ENCODE measurements at regions not wholly inside any gene's neighbourhood (a gene's known extent, or its start where the extent isn't known, plus 50 kb on each side); places are given as distances from the start of the nearest gene placed in this dataset.

DNA sequence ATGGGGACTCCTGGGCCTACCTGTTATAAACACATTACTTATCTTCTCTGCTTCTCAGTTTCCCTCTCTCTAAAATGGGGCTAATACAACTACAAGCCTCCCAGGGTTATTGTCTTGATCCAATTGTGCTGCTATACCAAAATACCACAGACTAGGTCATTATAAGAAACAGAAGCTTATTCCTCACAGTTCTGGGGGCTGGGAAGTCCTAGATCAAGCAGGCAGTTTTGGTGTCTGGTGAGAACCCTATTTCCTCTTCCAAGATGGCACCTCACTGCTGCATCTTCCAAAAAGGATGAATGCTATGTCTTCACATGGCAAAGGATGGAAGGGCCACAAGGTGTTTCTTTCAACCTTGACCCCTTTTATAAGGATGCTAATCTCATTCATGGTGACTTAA, 732.9 kb upstream of the TBX3 start:
- DNase-seq = no peak

DNA sequence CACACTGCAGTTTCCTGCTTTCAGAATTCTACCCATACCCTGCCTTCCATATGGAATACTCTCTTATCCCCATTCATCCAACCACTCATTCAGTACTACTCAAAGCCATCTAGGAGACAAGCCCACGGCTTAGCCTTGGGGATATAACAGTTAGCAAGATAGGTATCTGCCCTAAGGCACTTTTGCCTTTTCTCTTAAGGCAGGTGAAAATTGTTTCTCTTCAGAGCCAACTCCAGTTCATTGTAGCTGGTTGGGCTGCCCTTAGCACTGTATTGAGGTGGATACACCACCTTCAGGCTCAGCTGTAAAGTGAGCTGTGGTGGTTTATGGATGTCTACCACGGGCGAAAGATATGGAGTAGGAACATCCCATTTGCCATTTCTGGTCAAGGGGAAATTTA, 729.7 kb upstream of the TBX3 start:
- no peak for DNase-seq

DNA sequence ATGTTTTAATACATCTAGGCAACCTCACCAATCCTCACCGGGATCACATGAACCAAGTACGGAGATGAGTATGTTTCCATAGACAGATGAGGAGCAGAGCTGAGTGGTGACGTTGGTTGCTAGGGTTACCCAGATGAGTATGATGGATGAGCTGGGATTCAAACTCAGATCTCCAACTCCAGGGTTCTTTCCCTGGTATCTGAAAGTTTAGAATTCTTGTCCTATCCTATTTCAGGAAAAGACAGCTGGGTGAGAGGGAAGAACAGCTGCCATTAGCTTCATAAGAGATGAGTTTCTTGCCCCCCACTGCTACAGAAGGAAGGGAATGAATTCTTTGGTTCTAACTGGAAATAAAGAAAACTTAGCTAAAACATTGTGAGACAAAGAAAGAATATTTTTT, 728.9 kb upstream of the TBX3 start:
- no peak for DNase-seq

DNA sequence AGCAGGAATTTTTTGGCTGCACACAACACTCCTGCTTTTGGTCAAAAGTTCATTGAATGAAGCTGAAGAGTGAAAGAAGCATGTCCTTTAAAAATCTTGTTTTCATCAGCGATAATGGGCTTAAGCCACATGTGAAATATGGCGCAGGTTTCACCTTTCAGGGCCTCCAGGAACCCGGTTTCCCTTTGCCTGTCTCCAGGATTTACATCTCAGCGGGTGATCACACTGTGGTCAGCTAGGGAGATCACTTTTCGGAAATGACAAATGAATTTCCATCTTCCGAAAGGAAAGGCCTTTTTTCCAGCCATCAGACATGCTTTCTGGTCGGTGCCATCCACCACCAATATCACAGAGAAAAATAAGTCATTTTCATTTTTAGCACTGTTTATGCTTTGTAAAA, 727.1 kb upstream of the TBX3 start:
- no peak for DNase-seq

DNA sequence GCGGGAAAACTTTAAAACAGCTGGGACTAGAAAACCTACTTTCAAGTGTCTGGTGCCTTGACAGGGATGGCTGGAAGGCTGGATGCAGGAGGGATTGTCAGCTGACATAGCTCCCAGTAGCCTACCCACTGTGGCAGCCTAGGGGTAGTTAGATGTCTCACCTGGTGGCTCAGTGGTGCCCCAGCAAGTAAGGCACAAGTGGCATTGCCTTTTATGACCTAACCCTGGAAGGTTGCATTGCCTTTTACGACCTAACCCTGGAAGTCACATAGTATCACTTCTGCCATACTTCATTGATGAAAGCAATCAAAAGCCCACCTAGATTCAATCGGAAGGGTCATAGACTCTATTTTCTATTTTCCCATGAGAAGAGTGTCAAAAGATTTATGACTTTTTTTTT, 724.7 kb upstream of the TBX3 start:
- no peak for DNase-seq

DNA sequence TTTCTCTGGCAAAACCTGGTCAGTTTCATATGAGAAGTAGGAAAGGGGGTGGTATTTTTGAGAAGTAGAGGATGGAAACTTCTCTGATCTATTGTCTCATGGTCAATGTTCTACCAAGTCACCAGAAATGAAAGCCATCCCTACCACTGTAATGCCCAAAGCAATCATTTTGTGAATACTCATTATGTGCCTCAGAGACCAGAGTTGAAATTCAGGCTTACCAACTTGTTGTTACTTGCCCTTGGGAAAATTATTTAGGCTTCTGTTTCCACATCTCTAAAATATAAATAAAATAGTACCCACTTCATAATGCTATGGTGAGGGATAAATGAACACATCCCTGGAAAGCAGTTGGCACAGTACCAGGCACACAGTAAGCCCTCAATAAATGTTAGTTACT, 723.7 kb upstream of the TBX3 start:
- no peak for DNase-seq

DNA sequence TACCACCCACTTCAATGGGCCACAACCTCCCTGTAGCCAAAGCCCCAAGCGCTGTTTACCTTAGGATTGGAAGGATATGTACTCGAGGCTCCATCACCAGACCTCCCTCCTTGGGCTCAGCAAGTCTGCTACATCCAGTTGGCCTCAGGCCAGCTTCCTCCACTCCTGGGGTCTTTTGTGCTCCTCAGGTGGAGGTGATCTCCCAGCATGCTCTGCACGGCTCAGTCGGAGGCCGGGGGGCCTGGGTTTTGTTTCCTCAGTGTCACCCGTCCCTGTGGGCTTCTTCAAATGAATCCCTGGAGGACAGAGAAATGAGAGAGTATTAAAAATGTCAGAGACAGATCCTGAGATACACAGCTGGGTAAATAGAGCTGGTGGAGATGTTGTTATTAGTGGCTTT, 723.1 kb upstream of the TBX3 start:
- no peak for DNase-seq

DNA sequence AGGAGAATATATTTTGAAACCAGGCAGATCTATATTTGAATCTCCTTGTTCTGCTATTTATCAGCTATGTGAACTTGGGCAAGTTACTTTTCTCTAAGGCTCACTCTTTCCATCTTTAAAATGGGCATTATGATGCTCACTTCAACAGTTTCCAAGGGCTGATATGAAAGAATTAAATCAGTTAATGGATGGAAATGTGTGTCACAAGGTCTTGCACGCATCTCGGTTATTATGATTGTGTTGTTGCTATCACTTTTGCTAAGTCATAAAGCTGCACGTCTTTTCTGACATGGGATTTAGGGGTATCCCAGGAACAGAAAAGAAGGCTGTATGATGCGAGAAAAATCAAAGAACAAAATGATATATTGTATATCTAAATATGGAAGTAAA, 721.5 kb upstream of the TBX3 start:
- no peak for DNase-seq

DNA sequence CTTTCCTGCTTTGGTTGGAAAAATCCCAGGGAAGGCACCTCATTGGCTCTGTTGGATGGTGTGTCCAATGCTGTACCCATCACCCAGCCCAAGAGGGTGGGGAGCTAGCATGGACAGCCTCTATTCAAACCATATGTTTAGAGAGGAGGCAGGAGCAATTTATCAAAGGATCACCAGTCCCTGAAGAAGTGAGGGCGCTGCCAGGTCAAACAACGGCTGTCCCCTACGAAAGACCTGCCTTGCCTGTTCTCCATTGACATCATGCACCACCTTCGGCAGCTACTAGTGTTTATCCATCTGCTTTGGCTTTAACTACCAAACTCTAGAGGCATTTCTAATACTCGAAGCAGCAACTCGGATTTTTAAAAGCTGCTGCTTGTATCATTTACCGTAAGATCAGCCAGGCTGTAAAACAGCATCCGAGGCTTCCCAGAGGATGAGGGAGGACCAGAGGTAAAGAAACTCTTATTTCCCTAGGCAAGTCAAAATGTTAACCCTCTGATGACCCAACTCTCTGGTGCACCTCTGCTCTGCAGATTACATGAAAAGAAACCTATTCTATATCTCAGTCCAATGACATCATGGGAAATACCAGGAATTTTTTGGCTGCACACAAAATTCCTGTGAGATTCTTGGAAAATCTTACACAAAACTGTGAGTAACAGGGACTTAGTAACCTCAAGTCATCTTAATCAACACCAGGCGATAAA, 720.9 kb upstream of the TBX3 start:
- no peak for DNase-seq

DNA sequence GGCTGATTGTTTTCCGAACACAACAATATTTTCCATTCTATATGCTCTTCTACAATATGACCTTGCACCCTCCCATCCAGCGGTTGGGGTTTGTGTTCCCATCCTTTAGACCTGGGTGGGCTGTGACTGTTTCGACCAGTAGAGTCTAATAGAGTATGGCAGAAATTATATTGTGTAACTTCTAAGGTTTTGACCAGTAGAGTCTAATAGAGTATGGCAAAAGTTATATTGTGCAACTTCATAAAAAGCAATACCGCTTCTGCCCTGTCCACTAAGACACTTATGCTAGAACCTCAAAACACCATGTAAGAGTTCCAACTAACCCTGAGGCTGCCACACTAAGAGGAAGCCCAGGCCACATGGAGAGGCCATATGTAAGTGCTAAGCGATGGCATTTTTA, 719.7 kb upstream of the TBX3 start:
- DNase-seq = no peak

DNA sequence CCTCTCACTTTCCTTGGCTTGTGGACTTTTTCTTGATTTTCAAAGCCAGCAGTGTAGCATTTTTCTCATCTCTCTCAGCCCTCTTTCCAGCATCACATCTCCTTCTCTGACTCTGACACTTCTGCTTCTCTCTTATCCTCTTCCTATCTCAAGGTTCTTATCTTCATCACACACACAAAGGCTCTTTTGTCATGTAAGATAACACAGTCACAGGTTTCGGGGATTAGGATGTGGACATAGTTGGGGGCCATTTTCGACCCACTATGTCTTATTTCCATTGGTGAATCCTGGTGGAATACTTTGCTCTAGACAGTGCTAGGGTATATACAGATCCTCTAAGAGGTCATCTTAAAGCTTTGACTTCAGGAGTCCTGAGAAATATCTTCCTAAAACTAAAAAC, 719.3 kb upstream of the TBX3 start:
- no peak for DNase-seq

DNA sequence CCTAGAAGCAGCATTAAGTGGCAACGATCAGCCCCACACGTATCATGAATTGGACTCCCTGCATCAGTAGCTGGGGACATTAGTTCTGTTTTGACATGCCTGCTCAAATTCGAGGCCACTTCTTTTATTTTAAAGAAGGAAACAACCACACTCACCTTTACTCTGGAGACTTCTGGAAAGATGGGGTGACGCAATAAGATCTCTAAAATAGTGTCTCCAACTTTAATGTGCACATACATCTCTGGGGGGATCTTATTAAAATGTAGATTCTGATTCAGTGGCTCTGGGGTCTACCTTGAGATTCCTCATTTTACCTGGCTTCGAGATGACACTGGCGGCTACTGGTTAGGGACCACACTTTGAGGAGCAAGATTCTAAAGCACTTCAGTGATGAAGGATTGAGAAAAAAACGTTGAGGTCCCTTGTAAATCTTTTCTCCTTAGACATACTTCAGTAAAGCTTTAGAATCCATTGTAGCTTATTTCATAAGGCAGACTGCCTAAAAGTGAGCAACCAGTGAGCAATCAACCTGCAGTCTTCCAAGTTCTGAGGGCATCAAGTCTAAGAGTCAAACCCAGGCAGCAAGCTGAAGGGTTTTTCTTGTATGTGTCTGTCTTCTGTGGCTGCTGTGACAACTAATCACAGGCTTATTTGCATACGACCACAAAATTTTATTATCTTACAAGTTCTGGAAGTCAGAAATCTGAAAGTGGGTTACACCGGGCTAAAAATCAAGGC, 718.6 kb upstream of the TBX3 start:
- DNase-seq = no peak

DNA sequence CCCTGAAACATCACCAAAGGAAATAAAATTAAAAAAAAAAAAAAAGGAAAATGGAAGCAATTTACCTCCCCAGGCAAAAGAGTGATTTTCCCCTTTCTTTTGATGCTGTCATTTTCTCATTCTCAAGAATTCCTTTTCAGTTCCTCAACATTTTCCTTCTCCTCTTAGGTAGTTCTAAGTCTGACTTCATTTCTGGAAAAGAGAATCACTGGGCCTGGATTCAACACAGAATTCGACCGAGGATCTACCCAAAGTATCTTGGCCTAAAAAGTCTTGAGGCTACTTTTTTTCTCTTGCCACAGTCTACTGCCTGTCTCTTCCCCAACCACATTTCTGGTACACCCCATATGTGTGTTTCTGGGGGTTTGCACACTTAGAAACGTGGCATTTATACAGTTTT, 717.8 kb upstream of the TBX3 start:
- no peak for DNase-seq

DNA sequence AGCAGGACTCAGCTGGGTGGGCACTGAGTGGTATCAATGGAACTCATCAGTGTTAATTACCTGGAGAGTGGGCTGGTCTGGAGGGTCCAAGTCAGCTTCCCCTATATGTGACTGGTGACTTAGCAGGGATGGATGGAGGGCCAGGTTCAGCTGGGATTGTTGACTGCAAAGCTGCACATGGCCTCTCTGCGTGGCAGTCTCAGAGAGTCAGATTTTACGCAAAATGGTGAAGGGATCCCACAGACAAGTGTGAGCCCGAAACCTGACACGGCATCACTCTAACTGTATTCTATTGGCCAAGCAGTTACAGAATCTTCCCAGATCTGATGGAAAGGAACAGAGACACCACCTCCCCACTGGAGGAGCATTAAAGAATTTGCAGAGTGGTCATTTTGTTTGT, 716.0 kb upstream of the TBX3 start:
- no peak for DNase-seq

DNA sequence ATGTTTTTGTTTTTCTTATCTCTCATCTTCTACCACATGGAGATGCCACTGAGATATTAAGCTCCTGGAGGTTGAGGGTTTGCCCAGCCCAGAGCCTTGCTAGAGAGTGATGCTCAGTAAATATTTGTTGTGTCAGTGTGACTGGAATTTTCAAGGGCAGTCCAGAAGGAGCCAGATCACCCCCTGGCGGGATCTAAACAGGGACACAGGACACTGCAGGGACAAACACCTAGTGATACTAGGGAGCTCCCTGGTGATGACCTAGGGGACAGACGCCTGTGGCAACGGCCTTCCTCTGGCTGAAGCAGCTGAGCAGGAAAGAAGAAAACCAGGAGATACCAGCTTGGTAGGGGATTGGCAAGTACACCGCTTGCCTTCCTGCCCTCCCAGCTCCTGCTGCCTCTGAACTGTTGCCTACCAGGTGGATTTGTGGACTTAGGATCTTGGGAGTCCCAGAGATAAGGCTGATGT, 714.4 kb upstream of the TBX3 start:
- DNase-seq = no peak

DNA sequence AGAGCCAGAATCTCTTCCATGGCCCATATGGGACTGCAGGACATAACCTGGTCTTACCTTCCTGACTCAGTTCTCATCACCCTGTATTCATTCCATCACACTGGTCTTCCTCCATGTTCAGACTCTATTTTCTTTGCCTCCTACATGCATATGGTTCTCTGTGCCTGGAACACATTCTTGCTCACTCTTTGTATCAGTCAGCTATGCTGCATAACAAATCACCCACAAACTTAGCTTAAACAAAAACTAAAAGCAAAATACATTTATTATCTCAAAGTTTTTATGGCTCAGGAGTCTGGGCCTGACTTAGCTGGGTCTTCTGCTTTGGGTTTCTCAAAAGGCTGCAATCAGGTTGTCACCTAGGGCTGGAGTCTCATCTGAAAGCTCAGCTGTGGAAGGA, 712.6 kb upstream of the TBX3 start:
- DNase-seq = no peak

DNA sequence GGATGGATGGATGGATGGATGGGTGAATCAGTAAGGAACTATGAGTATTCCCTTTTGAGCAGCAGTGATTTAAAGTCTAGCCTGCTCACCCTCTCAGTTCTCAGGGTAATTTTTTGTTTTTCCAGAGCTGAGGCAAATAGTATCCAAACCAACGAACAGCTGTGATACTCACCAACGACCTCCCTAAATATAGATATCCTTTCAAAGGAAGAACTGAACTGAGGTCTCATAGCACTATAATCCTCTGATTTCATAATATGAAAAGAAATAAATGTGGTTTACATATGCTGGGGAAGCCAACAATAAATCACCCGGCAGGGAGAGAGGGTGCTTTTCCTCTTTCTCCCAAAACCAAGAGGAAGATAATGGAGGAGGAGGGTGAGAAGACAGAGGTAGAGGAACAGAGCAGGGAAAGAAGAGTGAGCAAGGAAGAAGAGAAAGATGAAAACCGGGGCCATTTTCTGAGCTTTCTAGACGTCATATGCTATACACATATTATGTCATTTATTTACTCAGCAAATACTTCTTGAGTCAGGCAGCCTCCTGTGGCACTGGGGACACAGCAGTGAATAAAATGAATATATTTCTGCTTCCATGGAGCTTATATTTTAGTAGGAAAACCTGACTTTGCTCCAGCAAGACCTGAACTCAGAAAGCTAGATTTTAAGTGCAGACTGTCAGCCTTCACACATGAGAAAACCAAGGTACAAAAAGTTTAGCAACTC, 710.7 kb upstream of the TBX3 start:
- no peak for DNase-seq

DNA sequence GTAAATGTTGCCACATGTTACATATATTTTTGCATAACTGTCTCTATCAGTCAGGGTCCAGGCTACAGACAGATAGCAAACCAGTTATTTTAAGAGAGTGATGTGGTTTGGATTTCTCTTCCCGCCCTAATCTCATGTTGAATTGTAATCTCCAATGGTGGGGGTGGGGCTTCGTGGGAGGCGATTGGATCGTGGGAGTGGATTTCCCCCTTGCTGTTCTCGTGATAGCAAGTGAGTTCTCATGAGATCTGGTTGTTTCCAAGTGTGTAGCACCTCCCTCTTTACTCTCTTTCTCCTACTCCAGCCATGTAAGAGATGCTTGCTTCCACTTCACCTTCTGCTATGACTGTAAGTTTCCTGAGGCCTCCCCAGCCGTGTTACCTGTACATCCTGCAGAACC, 704.2 kb upstream of the TBX3 start:
- no peak for DNase-seq

DNA sequence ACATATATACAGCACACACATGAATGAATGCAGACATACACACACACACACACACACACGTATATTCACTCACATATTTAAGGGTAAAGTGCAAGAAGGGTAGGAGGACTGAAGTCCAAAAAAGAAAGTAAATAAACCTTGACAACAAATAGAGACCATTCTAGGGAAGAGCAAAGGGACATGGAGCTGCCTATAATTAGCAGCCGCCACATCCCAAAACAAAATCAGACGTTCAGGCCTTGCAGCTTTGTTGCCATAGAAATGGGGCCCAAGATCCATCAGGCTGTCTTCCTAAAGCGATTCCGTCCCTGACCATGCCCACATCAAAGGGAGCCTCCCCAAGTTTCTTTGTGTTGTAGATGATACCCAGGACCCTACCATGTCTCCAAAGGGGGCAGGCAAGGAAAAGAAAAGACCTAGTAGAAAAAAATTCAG, 703.5 kb upstream of the TBX3 start:
- no peak for DNase-seq

DNA sequence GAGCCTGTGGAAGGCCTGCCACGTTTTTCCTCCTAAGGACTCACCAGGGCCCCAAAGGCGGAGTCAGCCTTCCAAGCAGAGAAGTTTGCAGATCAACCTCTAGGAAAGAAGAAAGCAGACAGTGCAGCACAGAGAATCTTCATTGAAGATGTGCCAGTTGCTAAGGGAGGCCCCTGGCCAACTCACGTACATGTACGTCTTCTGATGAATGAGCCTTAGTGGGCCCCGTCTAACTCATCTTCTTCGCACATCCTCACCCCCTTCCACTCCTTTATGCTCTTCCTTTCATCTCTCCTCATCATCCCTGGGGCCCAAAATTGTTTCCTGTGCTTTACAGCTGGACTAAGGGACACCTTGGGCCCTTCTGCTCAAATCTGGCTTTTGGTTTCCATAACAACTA, 703.0 kb upstream of the TBX3 start:
- no peak for DNase-seq

DNA sequence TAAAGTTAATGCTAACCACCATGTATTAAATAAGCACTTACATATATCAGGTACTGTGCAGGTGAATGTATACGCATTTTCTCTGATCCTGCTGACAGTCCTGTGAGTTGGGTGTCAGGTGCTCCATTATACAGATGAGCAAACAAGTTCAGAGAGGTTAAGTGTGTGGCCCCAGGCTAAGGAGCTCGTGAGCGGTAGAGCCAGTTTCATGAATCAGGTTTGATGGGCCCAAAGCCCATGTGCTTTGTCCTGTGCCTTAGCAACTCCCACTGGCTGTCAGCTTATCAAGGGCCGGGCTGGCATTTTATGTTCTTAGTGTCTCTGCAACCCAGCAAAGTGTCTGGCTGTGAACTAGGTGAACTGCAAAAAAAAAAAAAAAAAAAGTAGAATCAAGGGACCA, 701.2 kb upstream of the TBX3 start:
- no peak for DNase-seq

DNA sequence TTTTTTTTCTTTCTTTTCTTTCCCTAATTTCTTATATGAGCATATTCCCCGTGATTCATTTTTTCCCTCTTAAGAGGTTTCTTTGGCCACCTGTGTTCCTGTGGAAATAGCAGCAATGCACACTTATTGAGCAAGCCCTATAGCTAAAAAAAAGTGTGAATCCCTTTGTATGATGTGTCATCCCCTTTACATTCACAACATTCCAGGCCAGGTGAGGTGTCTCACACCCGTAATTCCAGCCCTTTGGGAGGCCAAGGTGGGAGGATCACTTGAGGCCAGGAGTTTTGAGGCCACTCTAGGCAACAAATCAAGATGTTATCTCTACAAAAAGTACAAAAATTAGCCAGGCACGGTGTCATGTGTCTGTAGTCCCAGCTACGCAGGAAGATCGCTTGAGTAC, 700.4 kb upstream of the TBX3 start:
- DNase-seq = no peak

DNA sequence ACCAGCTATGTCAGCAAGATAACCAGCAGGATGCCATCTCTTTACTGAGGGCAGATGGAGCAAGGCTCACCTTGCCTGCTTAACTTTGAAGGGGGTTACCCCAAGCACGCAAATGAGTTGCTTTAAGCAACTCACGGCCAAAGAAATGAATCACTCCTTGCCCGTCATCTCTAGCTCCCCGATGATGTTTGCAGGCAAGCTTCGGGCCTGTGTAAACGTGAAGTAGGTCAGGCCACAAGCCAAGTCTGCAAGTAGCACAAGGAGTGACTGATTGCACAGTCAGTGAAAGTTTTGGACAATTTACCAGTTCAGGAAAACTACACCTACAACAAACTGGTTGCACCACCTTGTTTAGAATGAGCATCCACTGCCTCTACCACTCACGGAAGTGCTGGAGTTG, 699.7 kb upstream of the TBX3 start:
- no peak for DNase-seq

DNA sequence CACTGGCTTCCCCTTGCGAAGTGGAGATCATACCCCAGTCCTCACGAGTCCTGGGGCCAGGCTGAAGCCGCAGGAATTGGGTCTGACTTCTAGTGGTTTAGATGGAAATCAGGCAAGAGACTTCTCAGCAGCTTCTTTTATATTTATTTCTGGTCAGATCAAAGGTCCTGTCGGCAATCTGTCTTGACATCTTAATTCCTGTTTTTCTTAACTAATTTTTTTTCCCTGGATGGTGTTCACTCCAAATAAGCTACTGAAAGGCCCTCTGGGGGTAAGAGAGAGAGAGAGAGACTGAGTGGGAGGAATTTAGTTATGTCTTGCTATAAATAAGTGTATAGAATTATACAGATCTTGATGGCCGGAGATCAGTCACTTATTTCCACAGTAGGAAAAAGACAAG, 698.7 kb upstream of the TBX3 start:
- DNase-seq = no peak

Data from activated CD4-positive, alpha-beta T cell treated with anti-CD3 and anti-CD28 coated beads, Interleukin-2, amount 50 U/mL, for 16 hours (primary cell).